Posterior cingulate gyrus (tissue), 11 donors: ENCODE measurements at regions not wholly inside any gene's neighbourhood (a gene's known extent, or its start where the extent isn't known, plus 50 kb on each side); places are given as distances from the start of the nearest gene placed in this dataset.

Experiments used
- DNase-seq, 10 donors: peaks; one replicate each; pipeline versions ENCODE4 v3.0.0 to v3.0.0-alpha.2; 2020 to 2021; ENCODE audit warnings: mixed read lengths in 3 of 10
- intact Hi-C: fragments of 100-400 bp; cut with DNase I; formaldehyde crosslinking; loops from one replicate; pipeline ENCODE4 v1.15.1; 2023

GRCh38 chr13:47639738-47640447 lies 361.2 kb downstream of the SUCLA2 start:
- intact Hi-C loops, result no loop called here
- no peak for DNase-seq

- DNase-seq, result no peak
- intact Hi-C loops, result no loop called here
Observed at GRCh38 chr13:47638627-47639026, 362.4 kb downstream of the SUCLA2 start.

GRCh38 chr13:47632311-47632710 lies 368.8 kb downstream of the SUCLA2 start:
- intact Hi-C loops, result no loop called here
- DNase-seq, result no peak

DNA sequence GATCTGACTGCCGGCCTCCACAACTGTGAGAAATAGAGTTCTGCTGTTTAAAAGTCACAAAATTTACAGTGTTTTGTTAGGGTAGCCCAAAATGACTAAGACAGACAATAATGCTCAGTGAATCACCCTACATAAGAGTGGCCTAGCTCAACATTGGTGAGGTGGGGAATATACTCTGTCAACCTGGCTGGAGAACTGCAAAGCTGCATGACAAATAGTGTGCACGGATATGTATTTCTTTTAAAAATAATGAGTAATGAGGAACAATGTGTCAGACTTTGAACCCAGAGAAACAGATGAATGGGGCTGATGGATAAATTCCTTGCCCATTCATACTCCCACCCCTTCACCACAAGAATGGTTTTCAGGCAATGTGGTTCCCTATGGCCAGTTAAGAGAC lies 372.4 kb downstream of the SUCLA2 start:
- intact Hi-C loops, result no loop called here

DNA sequence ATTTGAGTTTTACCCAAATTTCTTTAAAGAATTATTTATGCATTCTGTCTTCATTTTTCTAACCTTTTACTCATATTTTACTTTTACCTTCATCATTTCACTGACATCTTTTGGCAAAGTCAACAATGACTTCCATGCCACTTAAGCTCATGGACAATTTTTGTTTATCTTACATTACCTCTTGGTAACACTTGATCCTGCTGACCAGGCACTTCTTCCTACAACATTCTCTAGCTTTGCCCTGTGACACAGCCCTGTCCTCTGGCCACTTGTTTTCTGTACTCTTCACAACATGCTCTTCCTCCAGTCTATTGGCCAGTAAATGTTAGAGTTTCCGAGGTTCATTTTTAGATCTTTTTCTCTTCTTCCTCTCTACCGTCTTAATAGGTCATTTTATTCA lies 377.2 kb downstream of the SUCLA2 start:
- no peak for DNase-seq
- intact Hi-C loops, result no loop called here

More for the DNA sequence above, 372.4 kb downstream of the SUCLA2 start:
- no peak for DNase-seq

DNA sequence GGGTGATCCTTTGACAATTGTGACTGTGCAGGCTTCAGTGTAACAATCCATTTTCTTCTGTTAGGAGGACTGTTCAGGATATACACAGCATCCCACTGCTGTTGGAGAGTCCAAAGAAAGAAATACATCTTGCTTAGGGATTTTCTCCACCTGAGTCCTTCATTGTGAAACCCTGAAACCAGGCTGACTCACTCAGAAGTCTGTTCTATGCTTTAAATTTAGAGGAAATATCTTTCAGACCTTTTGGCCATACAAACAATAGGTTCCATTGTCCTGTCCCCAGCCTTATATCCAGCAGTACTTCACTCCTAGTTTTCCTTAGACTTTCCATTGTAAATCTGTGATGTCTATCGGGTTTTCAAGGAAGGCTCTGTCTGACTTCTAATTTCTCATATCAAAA lies 379.1 kb downstream of the SUCLA2 start:
- intact Hi-C loops, result no loop called here
- no peak for DNase-seq

DNA sequence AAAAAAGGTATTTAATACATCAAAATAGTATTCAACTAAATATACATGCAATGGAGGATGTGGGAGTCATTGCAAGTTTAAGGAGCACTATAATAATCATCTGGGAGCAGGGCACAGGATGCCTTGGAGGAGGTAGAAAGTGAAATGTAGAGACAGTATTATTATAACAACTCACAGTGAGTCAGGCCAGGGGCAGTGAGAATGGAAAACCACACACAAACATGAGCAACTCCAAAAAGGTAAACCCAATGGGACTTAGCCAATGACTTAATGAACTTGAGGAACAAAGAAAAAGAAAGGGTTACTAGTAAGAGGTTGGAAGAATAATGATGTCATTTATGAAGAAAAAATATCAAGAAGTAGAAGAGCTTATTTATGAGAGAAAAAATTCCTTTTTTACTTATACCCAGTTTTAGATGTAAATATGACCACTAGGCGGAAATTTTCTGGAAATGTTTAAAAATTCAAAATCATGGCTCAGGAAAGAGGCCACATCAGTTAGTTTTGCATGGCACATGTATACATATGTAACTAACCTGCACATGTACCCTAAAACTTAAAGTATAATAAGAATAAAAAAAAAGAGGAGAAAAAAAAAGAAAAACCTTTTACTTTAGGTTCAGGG lies 389.3 kb downstream of the SUCLA2 start:
- no peak for DNase-seq
- intact Hi-C loops, result no loop called here

- DNase-seq, result no peak
- intact Hi-C loops, result no loop called here
Observed at GRCh38 chr13:47610687-47611086, 390.4 kb downstream of the SUCLA2 start.

DNA sequence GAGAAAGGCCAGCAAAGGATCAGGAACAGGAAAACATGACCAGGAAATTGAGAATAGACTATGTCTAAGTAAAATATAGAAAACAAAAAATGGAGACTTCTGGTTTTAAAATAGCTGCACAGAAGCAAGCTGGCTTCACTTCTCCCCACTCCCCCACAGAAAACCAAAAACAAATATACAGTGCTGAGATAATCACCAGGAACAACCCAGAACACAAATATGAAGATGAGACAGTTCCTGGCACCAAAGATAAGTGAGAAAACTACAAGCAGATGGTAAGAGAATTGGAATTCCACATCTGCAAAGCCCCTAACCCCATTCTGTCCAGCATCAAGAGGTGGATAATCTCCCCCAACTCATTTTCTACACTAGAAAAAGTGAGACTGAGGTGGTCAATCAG lies 397.7 kb downstream of the SUCLA2 start:
- intact Hi-C loops, result no loop called here
- no peak for DNase-seq

DNA sequence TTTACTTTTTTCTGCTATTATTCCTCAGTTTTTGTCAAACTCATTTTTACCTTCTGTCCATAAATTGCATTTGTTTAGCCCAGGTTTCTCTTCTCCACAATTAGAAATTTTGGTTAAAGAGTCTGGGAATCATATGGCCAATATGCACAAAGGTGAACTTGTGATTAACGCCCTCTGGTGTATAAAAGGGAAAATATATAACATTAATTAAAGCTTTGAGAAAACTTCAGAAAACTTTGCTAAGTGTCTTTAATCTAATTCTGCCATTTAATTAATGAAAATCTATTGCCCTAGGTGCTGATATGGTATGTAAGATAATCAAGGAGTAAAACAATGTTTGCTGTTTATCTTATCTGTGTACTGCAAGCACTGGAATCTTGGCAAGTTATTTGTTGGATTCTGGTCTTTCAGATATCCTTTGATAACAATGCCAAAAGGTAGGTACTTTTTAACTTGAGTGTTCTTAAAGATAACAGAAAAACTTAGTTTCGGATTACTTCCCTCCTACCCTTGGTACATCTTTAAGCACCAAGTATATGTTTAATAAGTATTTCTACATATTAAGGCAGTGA lies 402.6 kb downstream of the SUCLA2 start:
- intact Hi-C loops, result no loop called here
- DNase-seq, result no peak

DNA sequence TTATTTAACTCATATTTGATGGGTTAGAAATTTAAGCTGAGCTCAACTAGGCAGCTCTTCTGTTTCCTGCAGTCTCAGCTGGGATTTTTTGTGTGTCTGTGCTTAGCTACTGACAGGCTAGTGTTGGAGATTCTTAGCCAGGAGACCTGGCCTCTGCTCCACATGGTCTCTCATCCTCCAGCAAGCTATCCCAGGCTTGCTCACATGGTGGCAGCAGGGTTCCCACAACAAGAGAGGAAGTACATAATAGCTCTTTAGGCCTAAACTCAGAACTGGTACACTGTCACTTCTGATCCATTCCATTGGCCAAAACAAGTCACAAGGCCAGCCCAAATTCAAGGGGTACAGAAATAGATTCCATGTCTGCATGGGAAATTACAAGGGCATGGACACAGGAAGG lies 406.2 kb downstream of the SUCLA2 start:
- intact Hi-C loops, result no loop called here
- no peak for DNase-seq

DNA sequence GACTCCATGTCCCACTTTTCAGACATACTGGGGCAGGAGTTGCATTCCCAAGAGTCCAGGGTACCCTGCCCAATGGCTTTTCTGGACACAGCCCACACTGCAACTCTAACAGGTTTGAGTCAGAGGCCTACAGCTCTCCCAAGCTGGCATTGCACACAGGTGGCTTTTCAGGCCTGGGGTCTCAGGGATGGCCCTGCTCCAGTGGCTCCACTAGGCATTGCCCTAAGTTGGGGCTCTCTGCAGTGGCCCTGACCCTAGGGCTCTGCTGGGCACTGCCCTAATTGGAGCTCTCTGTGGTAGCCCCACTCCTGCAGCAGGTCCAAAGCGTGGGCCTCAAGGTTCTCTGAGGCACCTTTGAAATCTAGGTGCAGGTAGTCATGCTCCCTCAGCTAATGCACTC lies 408.8 kb downstream of the SUCLA2 start:
- intact Hi-C loops, result no loop called here
- DNase-seq, result peak in 1 of 10 donors; percentile 57

GRCh38 chr13:47588676-47589075 lies 412.4 kb downstream of the SUCLA2 start:
- DNase-seq, result no peak
- intact Hi-C loops, result no loop called here

- intact Hi-C loops, result no loop called here
- DNase-seq, result no peak
Observed at GRCh38 chr13:47572375-47572774, 428.7 kb downstream of the SUCLA2 start.

DNA sequence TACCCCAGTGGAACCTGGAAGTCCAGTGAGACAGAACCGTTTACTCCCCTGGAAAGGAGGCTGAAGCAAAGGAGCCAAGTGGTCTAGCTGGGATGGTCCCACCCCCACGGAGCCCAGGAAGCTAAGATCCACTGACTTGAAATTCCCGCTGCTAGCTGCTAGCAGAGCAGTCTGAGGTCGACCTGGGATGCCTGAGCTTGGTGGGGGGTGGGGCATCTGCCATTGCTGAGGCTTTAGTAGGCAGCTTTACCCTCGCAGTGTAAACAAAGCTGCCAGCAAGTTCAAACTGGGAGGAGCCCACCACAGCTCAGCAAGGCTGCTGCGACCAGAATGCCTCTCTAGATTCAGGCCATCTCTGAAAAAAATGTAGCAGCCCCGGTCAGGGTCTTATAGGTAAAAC lies 437.0 kb downstream of the SUCLA2 start:
- no peak for DNase-seq
- intact Hi-C loops, result no loop called here

DNA sequence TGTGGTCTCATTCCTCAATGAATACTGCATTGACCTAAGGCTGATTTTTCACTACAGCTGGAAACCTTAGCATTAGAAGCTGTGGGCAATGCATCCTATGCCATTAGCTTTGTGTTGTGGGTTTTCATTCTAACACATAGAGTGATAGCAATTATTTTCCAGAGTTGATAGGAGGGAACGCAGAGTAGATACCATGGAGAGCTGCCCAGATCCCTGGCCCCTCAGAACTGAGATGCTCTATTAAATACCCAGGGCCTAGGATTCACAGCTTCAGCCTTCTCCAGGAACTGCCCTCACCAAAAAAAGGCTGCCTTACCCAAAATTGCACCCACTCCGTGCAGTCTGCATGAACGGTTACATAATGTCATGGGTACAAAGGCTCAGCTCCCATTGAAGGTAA lies 444.4 kb downstream of the SUCLA2 start:
- no peak for DNase-seq
- intact Hi-C loops, result no loop called here

- DNase-seq, result no peak
- intact Hi-C loops, result no loop called here
Observed at GRCh38 chr13:47555235-47555634, 445.8 kb downstream of the SUCLA2 start.

GRCh38 chr13:47553329-47553977 lies 447.6 kb downstream of the SUCLA2 start:
- DNase-seq, result no peak
- intact Hi-C loops, result no loop called here

DNA sequence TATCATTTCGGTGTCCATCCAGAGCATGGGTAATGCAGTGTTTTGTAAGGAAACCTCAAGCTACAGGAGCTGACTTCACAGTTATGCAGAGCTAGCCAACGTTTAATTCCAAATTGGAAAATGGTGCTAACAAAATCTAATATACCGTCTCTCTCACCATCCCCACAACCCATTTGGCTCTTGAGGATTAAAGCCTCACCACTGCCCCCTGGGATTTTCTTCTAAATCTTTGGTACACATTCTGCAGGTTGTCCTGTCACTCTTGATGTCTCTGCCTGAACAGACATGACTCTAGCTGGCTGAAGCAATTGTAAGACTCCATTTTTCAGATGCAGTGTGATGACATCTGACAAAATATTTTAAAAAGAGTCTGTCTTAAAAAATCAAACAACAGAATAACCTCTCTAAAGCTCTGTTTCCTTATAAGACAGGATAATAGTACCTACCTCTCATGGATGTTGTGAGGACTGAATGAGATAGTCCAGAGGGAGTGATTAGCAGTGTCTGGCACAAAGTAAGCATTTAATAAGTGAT lies 451.8 kb downstream of the SUCLA2 start:
- DNase-seq, result no peak
- intact Hi-C loops, result no loop called here

DNA sequence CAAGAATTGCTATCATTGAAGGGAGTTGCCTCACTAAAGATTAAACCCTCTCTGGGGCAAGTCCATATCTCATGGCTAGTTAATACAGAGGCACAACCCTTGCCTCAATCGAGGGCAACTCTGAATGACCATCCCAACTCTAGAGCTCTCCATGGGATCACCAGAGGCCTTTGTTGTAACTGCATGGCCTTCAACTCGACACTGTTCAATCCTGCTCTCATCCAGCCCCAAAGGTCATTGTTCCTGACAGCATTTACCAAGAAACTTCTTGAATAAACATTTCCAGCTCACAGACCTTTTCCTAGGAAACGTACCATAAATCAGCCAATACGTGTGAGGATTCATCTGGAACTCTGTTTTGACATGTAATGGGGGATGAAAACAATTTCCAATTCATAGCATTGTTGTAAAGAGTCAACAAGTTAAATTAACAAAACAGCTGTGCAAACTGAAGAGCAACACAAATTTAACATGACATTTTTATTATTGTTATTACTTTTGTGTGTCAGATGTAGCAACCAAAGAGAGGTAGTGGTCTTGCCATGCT lies 452.7 kb downstream of the SUCLA2 start:
- no peak for DNase-seq
- intact Hi-C loops, result no loop called here
